Stomach (tissue), 8 donors: ENCODE measurements at regions not wholly inside any gene's neighbourhood (a gene's known extent, or its start where the extent isn't known, plus 50 kb on each side); places are given as distances from the start of the nearest gene placed in this dataset.

Experiments
- DNase-seq, 2 donors: peaks; one replicate each; pipeline versions ENCODE4 v3.0.0 to v3.0.0-alpha.2; 2013 to 2019
- H3K27ac ChIP-seq, 5 donors: fragments of 200-600 bp in 4 of 5; sonication (generic) in 4 of 5; one replicate each; pipeline ENCODE4 v1.5.1; 2013 to 2019; ENCODE audit warnings: mild to moderate bottlenecking in 1 of 5, moderate library complexity in 1 of 5
- H3K27me3 ChIP-seq, 3 donors: fragments of 200-600 bp; sonication (generic); one replicate each; pipeline ENCODE4 v1.5.1; 2017 to 2019; ENCODE audit warnings: mixed run types in 1 of 3
- H3K36me3 ChIP-seq, 4 donors: fragments of 200-600 bp; sonication (generic); 1 replicate in 3 of 4; 2 replicates in 1 of 4; pipeline ENCODE4 v1.5.1; 2016 to 2019
- H3K4me1 ChIP-seq, 4 donors: fragments of 200-600 bp; sonication (generic); one replicate each; pipeline ENCODE4 v1.5.1; 2016 to 2019
- H3K4me3 ChIP-seq, 4 donors: fragments of 200-600 bp; sonication (generic) in 3 of 4; one replicate each; pipeline ENCODE4 v1.5.1; 2016 to 2019; ENCODE audit warnings: mild to moderate bottlenecking in 1 of 4
- H3K9me3 ChIP-seq, 4 donors: fragments of 200-600 bp; sonication (generic); one replicate each; pipeline ENCODE4 v1.5.1; 2016 to 2019
- EP300 ChIP-seq: sonication (generic); formaldehyde crosslinking; IDR thresholded peaks from one replicate; pipeline ENCODE4 v1.6.1; 2017; ENCODE audit warnings: antibody characterized with exemption
- POLR2A ChIP-seq, 4 donors: fragments of 450-650 bp; IDR thresholded peaks; one replicate each; pipeline ENCODE4 v1.6.1; 2016; ENCODE audit warnings: antibody characterized with exemption in 4 of 4, control low read depth in 2 of 4, mild to moderate bottlenecking in 1 of 4, moderate library complexity in 1 of 4
- POLR2AphosphoS5 ChIP-seq, 3 donors: sonication (generic); formaldehyde crosslinking; IDR thresholded peaks; one replicate each; pipeline ENCODE4 v1.6.1; 2016; ENCODE audit warnings: antibody characterized with exemption in 3 of 3
- WGBS, 5 donors: extraction: QIAGEN DNeasy Blood & Tissue Kit in 3 of 5; methylation state at CpG; one replicate each; pipeline versions ENCODE4 v1.1.5 to v1.1.7; 2013 to 2018; 5-methylcytosine and 5-hydroxymethylcytosine counted together
- intact Hi-C: fragments of 100-400 bp; cut with DNase I; formaldehyde crosslinking; loops from one replicate; pipeline ENCODE4 v1.15.1; 2023; ENCODE audit warnings: low total_unique reads
- TF ChIP-seq, protein P1 (sequence below), 7 experiments: fragments of 450-650 bp in 4 of 7; fragments of 200-600 bp in 3 of 7; sonication (generic) in 3 of 7; IDR thresholded peaks; one replicate each; pipeline ENCODE4 v1.5.1; 2016 to 2019; ENCODE audit warnings: antibody characterized with exemption in 7 of 7, control low read depth in 2 of 7, mild to moderate bottlenecking in 1 of 7
- donor health status: healthy with polysubstance abuse.
- donor health status: Bipolar disorder and iron deficiency.
- donor health status: healthy.

DNA sequence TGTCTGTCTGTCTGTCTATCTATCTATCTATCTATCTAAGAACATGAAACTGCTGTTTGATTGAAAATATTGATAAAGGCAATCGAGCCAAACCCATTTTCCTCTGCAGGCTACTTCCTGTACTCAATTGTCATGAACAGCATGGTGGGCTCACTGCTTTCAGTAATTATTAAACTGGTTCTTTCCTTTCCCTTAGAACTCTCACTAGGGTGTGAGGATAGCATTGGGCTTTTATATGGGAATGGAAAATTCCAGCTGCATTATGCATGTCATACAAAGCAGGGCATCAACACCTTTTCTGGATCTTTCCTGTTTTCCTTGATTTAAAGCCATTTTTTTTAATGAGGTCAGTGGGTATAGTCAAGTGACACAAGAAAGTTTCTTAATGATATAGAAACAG, 161.0 kb upstream of the SYNCRIP start:
- 24 to 42% (median 33%) methylated on average over 1 of the region's 1 CpG for WGBS, 5 donors
- H3K4me3 ChIP-seq, result no peak overlapping the region
- no peaks in the 10 kb centered on the region for H3K36me3 ChIP-seq
- peaks cover 6 to 16% (median 14%) of the 10 kb centered on the region in 4 donors for H3K9me3 ChIP-seq
- H3K27ac ChIP-seq, result no peak overlapping the region
- no peak for DNase-seq
- intact Hi-C loops, result no loop called here
- TF ChIP-seq EP300, result no peak
- TF ChIP-seq, protein P1, sequence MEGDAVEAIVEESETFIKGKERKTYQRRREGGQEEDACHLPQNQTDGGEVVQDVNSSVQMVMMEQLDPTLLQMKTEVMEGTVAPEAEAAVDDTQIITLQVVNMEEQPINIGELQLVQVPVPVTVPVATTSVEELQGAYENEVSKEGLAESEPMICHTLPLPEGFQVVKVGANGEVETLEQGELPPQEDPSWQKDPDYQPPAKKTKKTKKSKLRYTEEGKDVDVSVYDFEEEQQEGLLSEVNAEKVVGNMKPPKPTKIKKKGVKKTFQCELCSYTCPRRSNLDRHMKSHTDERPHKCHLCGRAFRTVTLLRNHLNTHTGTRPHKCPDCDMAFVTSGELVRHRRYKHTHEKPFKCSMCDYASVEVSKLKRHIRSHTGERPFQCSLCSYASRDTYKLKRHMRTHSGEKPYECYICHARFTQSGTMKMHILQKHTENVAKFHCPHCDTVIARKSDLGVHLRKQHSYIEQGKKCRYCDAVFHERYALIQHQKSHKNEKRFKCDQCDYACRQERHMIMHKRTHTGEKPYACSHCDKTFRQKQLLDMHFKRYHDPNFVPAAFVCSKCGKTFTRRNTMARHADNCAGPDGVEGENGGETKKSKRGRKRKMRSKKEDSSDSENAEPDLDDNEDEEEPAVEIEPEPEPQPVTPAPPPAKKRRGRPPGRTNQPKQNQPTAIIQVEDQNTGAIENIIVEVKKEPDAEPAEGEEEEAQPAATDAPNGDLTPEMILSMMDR (IDR thresholded peaks at IDR 0.05), result no peak
- TF ChIP-seq POLR2AphosphoS5 (IDR thresholded peaks at IDR 0.05), result no peak
- no peak for TF ChIP-seq POLR2A (IDR thresholded peaks at IDR 0.05)
- no peaks in the 10 kb centered on the region for H3K4me1 ChIP-seq
- H3K27me3 ChIP-seq, result no peaks in the 10 kb centered on the region

DNA sequence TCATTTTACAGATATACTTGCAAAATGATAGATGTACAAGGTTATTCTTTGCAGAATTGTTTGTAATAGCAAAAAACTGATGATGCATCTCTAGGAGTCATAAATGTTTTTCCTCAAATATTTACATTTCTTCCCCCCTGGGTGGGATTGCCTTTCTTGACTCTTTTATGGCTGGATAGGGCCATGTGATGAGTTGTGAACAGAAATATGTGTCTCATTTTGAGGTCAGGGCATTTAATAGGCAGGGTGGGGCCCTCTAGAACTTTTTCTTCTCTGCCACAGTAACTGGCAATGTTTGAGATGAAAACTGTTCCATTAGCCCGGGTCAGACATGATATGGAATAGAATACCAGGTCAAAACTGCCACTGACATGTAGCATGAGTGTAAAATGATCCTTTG, 159.5 kb upstream of the SYNCRIP start:
- intact Hi-C loops, result no loop called here
- no peaks in the 10 kb centered on the region for H3K27me3 ChIP-seq
- H3K36me3 ChIP-seq, result no peaks in the 10 kb centered on the region
- H3K4me3 ChIP-seq, result no peak overlapping the region
- H3K4me1 ChIP-seq, result no peaks in the 10 kb centered on the region
- TF ChIP-seq POLR2AphosphoS5 (IDR thresholded peaks at IDR 0.05), result no peak
- TF ChIP-seq, protein P1 (IDR thresholded peaks at IDR 0.05), result no peak
- WGBS, 5 donors, result 36 to 61% (median 40%) methylated on average over 1 of the region's 1 CpG
- no peak overlapping the region for H3K27ac ChIP-seq
- DNase-seq, result no peak
- H3K9me3 ChIP-seq, result peaks cover 0 to under 1% (median under 1%) of the 10 kb centered on the region in 4 donors

DNA sequence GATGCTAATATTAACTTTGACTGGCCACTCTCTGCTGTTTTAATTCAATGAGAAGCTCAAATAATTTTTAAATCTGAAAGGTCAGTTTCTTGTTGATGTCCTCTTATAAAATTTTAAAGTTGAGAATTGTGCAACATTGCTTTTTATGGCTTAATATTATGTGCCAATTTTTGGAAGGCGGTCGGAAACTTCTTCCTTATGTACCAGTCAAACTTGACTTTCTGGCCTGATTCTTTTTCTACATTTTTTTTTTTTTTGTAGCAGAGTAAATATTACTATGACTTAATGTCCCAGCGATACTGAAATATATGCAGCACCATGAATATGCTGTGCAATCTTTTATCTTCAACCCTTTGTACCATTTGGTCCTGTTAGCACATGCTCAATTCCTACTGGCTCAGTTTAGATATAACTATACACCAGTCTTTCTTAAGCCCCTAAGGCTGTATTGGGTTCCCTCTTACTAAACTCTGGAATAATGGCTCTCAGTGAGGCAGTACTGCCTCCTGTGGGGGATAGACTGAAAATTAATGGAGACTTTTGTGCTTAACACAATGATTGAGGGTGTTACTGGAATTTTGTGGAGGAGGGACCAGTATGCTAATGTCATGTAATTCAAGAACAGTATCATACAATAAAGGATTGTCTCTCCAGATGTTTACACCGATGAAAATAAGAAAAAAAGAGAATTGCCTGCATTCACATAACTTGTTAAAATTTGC, 156.4 kb upstream of the SYNCRIP start:
- Histone ChIP-seq H3K9me3 (no peaks in the 10 kb centered on the region), H3K36me3 (no peaks in the 10 kb centered on the region), H3K4me3 (no peak overlapping the region), H3K4me1 (no peaks in the 10 kb centered on the region), H3K27ac (no peak overlapping the region), H3K27me3 (no peaks in the 10 kb centered on the region)
- WGBS, 5 donors, result 74 to 85% (median 83%) methylated on average over 4 of the region's 4 CpGs
- DNase-seq, result no peak
- intact Hi-C loops, result no loop called here
- TF ChIP-seq POLR2AphosphoS5 (IDR thresholded peaks at IDR 0.05) (no peak), POLR2A (IDR thresholded peaks at IDR 0.05) (no peak)

DNA sequence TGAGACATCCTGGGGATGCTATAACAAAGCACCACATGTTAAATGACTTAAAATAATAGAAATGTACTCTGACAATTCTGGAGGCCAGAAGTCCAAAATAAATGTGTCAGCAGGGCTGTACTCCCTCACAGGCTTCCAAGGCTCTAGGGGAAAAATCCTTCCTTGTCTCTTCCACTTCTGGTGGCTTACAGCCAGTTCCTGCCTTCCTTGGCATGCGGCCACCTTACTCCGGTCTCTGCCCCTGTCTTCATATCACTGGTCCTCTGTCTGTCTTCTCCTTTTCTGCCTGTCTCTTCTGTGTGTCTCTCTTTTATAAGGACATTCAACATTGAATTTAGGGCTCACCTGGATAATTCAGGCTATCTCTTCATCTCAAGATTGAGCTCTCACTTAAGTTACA, 155.3 kb upstream of the SYNCRIP start:
- H3K36me3 ChIP-seq, result no peaks in the 10 kb centered on the region
- H3K4me3 ChIP-seq, result no peak overlapping the region
- H3K27ac ChIP-seq, result no peak overlapping the region
- DNase-seq, result no peak
- TF ChIP-seq, protein P1 (IDR thresholded peaks at IDR 0.05), result no peak
- TF ChIP-seq POLR2AphosphoS5 (IDR thresholded peaks at IDR 0.05), result no peak
- no peak for TF ChIP-seq EP300
- TF ChIP-seq POLR2A (IDR thresholded peaks at IDR 0.05), result no peak
- no peaks in the 10 kb centered on the region for H3K9me3 ChIP-seq
- H3K27me3 ChIP-seq, result no peaks in the 10 kb centered on the region
- intact Hi-C loops, result no loop called here
- H3K4me1 ChIP-seq, result no peaks in the 10 kb centered on the region
- 51 to 82% (median 67%) methylated on average over 2 of the region's 2 CpGs for WGBS, 5 donors

DNA sequence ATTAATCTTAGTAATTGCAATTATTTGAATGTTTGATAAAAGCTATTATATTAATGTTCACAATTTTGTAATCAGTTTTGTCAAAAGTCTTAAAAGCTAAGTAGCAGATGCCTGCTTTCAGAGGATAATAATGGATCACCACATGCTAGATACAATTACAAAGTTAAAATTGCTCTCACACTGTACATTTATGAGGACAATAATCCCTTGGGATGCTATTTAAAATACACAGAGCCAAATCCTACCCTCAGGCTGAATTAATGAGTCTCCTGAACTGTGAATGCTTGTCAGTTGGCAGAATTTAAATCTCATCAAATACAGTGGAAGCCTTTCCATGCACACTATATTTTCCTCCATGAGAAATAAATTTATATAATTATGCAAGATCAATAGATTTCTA, 153.3 kb upstream of the SYNCRIP start:
- no peak overlapping the region for H3K27ac ChIP-seq
- intact Hi-C loops, result no loop called here
- H3K36me3 ChIP-seq, result no peaks in the 10 kb centered on the region
- no peak for DNase-seq
- no peaks in the 10 kb centered on the region for H3K27me3 ChIP-seq
- peaks cover 0 to 5% (median 2%) of the 10 kb centered on the region in 4 donors for H3K9me3 ChIP-seq
- H3K4me3 ChIP-seq, result no peak overlapping the region
- TF ChIP-seq POLR2A (IDR thresholded peaks at IDR 0.05) (no peak), EP300 (no peak), POLR2AphosphoS5 (IDR thresholded peaks at IDR 0.05) (no peak)
- TF ChIP-seq, protein P1 (IDR thresholded peaks at IDR 0.05), result no peak
- H3K4me1 ChIP-seq, result no peaks in the 10 kb centered on the region
